ENCODE measurements at regions not wholly inside any gene's neighbourhood (a gene's known extent, or its start where the extent isn't known, plus 50 kb on each side); places are given as distances from the start of the nearest gene placed in this dataset.

DNA sequence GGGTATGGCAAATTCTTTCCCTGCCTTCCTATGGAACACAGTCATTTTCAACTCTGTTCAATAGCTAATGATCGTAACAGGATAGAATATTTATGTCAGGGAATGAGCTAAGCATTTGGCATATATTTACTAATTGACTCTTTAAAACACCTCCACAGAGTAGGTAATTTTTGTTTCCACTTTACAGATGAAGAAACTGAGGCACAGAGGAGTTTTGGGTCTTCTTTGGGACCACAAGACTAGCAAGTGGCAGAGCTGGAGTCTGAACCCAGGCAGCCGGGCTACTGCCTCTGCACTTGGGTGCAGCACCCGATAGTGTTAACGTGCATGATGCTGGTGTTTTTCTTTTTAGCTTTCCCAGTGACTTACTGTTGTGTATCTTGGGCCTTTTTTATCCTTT is 384.0 kb downstream of the SFMBT2 start:
- no peak for TF ChIP-seq CTCF (IDR thresholded peaks at IDR 0.05)
- Histone ChIP-seq H3K27ac (no peak overlapping the region), H3K9me3 (no peaks in the 10 kb centered on the region), H3K9ac (ENCODE audit: low read depth in 2 of 2, low read length in 2 of 2) (no peak overlapping the region), H3K27me3 (no peaks in the 10 kb centered on the region), H3K4me1 (no peaks in the 10 kb centered on the region), H3K4me3 (no peak overlapping the region), H3K36me3 (no peaks in the 10 kb centered on the region)
- no peak for DNase-seq
- intact Hi-C loops (cut with DNase I) = no loop called here

DNA sequence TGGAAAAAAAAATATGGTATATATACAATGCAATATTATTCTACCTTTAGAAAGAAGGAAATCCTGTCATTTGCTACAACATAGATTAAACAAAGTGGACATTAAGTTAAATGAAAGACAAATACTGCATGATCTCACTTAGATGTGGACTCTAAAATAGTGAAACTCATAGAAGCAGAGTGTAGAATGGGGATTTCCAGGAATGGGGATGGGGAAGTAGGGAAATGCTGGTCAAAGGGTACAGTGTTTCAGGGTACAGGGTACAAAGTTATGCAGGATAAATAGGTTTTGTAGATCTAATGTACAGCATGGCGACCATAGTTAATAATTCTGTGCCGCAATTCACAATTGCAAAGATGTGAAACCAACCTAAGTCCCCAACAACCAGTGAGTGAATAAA is 385.5 kb downstream of the SFMBT2 start:
- no peak overlapping the region for H3K9ac ChIP-seq (ENCODE audit: low read depth in 2 of 2, low read length in 2 of 2)
- intact Hi-C loops (cut with DNase I) = no loop called here
- H3K27me3 ChIP-seq = no peaks in the 10 kb centered on the region
- no peaks in the 10 kb centered on the region for H3K4me1 ChIP-seq
- no peaks in the 10 kb centered on the region for H3K36me3 ChIP-seq
- no peak for DNase-seq
- no peaks in the 10 kb centered on the region for H3K9me3 ChIP-seq
- H3K27ac ChIP-seq = no peak overlapping the region
- no peak overlapping the region for H3K4me3 ChIP-seq
- TF ChIP-seq CTCF (IDR thresholded peaks at IDR 0.05) = no peak

DNA sequence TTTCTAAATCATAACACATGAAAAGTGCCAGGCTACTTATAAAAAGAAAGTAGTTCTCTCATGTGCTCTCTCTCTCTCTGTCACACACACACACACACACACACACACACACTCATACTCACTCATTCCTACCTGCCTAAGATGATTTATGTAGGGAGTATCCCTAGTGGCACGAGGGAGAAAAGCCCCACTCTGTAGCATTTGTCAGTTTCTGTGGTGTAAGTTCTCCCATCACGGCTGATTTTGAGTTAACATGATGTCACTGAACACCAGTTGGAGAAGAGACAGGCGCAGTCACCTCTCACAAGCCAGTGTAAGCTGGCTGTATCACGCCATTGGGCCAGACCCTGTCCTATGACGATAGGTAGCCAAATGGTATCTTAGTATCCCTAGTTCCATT is 395.4 kb downstream of the SFMBT2 start:
- H3K4me3 ChIP-seq = no peak overlapping the region
- no peaks in the 10 kb centered on the region for H3K36me3 ChIP-seq
- no peaks in the 10 kb centered on the region for H3K9me3 ChIP-seq
- intact Hi-C loops (cut with DNase I) = no loop called here
- H3K27me3 ChIP-seq = no peaks in the 10 kb centered on the region
- H3K9ac ChIP-seq (ENCODE audit: low read depth in 2 of 2, low read length in 2 of 2) = no peak overlapping the region
- TF ChIP-seq CTCF (IDR thresholded peaks at IDR 0.05) = no peak
- no peak for DNase-seq
- H3K4me1 ChIP-seq = no peaks in the 10 kb centered on the region
- no peak overlapping the region for H3K27ac ChIP-seq

DNA sequence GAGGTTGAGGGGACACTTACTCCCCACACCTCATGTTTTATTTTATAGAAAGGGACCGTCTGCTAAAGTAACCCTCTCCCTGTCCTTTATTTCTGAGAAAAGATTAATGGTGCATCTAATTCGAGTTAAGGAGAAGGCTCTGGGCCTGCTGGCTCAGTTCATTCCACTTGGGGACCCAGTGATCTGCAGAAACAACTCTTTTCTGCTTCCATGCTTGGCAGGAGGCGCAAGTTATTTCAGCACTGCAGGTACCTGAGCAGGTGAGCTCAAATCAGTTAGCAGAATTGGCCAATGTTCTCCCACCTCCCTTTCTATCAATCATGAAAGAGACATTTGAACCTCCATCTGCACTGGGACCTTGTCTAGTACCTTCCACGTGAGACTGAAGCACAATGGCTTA is 396.1 kb downstream of the SFMBT2 start:
- no peak for DNase-seq
- intact Hi-C loops (cut with DNase I) = no loop called here

GRCh38 chr10:7011994-7012393 is 398.8 kb downstream of the SFMBT2 start:
- no peaks in the 10 kb centered on the region for H3K27me3 ChIP-seq
- intact Hi-C loops (cut with DNase I) = no loop called here
- no peaks in the 10 kb centered on the region for H3K4me1 ChIP-seq
- no peak overlapping the region for H3K9ac ChIP-seq (ENCODE audit: low read depth in 2 of 2, low read length in 2 of 2)
- no peak for TF ChIP-seq CTCF (IDR thresholded peaks at IDR 0.05)
- no peaks in the 10 kb centered on the region for H3K9me3 ChIP-seq
- H3K27ac ChIP-seq = no peak overlapping the region
- H3K36me3 ChIP-seq = no peaks in the 10 kb centered on the region
- DNase-seq = no peak
- H3K4me3 ChIP-seq = no peak overlapping the region

More for the DNA sequence above, 396.1 kb downstream of the SFMBT2 start:
- H3K4me3 ChIP-seq = no peak overlapping the region
- no peak for TF ChIP-seq CTCF (IDR thresholded peaks at IDR 0.05)
- no peaks in the 10 kb centered on the region for H3K4me1 ChIP-seq
- H3K36me3 ChIP-seq = no peaks in the 10 kb centered on the region
- no peaks in the 10 kb centered on the region for H3K9me3 ChIP-seq
- H3K27ac ChIP-seq = no peak overlapping the region
- no peak overlapping the region for H3K9ac ChIP-seq (ENCODE audit: low read depth in 2 of 2, low read length in 2 of 2)
- H3K27me3 ChIP-seq = no peaks in the 10 kb centered on the region

DNA sequence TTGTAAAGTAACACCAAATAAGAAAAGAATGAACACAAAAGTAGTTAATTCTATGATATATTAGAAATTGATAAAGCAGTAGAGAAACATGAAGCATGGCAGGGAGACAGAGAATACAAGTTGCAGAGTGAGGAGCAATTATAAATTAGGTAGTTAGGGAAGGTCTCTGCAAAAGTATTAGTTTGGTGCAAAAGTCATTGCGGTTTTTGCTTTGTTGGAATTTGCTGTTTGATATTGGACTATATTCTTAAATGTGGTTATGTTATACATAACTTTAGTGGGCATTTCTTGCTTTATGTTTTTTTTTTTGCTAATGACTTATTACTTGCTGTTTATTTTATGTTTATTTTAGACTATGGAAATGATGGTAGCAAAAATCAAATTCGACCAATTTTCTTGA is 402.2 kb downstream of the SFMBT2 start:
- intact Hi-C loops (cut with DNase I) = no loop called here
- H3K9me3 ChIP-seq = no peaks in the 10 kb centered on the region
- no peaks in the 10 kb centered on the region for H3K27me3 ChIP-seq
- DNase-seq = no peak
- no peaks in the 10 kb centered on the region for H3K36me3 ChIP-seq
- no peaks in the 10 kb centered on the region for H3K4me1 ChIP-seq
- H3K27ac ChIP-seq = no peak overlapping the region
- no peak overlapping the region for H3K9ac ChIP-seq (ENCODE audit: low read depth in 2 of 2, low read length in 2 of 2)
- no peak for TF ChIP-seq CTCF (IDR thresholded peaks at IDR 0.05)
- no peak overlapping the region for H3K4me3 ChIP-seq
